ENCODE measurements at regions not wholly inside any gene's neighbourhood (a gene's known extent, or its start where the extent isn't known, plus 50 kb on each side); places are given as distances from the start of the nearest gene placed in this dataset.

DNA sequence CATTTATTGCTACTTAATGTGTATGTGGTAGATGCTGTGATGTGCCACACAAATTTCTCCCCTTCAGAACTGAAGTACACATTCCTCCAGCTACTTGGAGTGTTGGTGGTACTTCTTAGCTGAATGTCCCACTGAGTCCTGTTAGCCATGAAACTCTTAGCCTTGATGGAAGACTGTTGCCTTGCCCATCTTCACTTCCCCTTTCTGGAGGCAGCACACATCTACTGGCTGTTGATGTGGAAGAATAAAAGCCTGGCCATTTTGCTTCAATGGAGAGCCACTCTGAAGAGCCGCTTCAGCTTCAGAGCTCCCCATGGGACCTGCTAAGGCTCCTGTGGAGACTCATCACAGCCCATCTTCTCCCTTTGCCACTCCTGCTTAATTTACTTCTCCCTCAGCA is 157.7 kb upstream of the PITX2 start:
- intact Hi-C loops (cut with DNase I) = no loop called here
- Histone ChIP-seq H3K4me3 (no peak overlapping the region), H3K27me3 (replicated peaks; ENCODE audit: insufficient read depth) (no peaks in the 10 kb centered on the region), H3K27ac (no peak overlapping the region), H3K36me3 (no peaks in the 10 kb centered on the region), H3K4me1 (replicated peaks) (no peaks in the 10 kb centered on the region), H3K9me3 (no peaks in the 10 kb centered on the region)
- no peak for DNase-seq (ENCODE audit: low spot score)
- TF ChIP-seq POLR2AphosphoS5 (IDR thresholded peaks at IDR 0.05) = no peak
- 100% methylated on average over 1 of the region's 1 CpG for WGBS

DNA sequence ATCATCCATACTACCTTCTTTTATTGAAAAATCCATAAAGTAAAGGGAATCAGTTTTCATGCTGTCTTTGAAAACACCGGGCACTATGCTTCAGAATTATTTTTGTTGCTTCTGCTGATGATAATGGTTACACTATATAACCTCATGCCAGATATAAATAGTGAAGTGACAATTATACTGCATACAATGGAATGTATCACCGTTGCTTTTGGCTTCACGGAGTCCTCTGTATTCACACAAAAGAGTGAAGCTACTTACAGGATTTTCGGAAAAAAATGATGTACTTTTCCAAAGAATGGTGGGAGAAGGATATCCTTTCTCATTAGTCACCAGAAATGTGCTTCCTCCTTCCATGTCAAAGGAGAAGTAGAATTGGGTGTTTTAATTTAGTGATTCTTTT is 159.1 kb upstream of the PITX2 start:
- Histone ChIP-seq H3K4me3 (no peak overlapping the region), H3K9me3 (no peaks in the 10 kb centered on the region), H3K27me3 (replicated peaks; ENCODE audit: insufficient read depth) (no peaks in the 10 kb centered on the region), H3K36me3 (no peaks in the 10 kb centered on the region), H3K4me1 (replicated peaks) (no peaks in the 10 kb centered on the region), H3K27ac (no peak overlapping the region)
- no peak for DNase-seq (ENCODE audit: low spot score)
- 51% methylated on average over 4 of the region's 4 CpGs for WGBS
- intact Hi-C loops (cut with DNase I) = no loop called here
- no peak for TF ChIP-seq POLR2A (IDR thresholded peaks at IDR 0.05)
- no peak for TF ChIP-seq POLR2AphosphoS5 (IDR thresholded peaks at IDR 0.05)
- no peak for TF ChIP-seq CTCF (IDR thresholded peaks at IDR 0.05)

DNA sequence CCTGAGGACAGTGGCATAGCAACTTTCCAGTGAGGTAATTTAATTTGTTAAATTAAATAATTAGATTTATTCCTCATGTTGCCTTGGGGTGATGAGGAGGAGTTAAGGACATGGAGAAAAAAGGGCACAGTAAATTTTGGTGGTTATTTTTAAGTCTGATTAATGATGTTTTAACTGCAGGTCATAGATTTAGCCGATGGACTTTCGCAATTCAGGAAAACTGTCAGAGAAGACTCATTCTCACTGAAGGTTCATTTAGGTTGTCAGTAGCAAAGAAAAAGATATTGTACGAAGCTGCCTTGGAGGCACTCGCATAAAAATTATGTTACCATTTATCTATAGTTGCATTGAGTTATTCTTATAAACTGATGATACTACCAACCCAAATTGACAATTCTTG is 164.2 kb upstream of the PITX2 start:
- 85% methylated on average over 4 of the region's 4 CpGs for WGBS
- H3K9me3 ChIP-seq = no peaks in the 10 kb centered on the region
- no peaks in the 10 kb centered on the region for H3K36me3 ChIP-seq
- DNase-seq (ENCODE audit: low spot score) = no peak
- no peak overlapping the region for H3K4me3 ChIP-seq
- TF ChIP-seq POLR2A (IDR thresholded peaks at IDR 0.05) = no peak
- no peaks in the 10 kb centered on the region for H3K4me1 ChIP-seq (replicated peaks)
- peaks cover 2% of the 10 kb centered on the region for H3K27me3 ChIP-seq (replicated peaks; ENCODE audit: insufficient read depth)
- H3K27ac ChIP-seq = no peak overlapping the region
- intact Hi-C loops (cut with DNase I) = no loop called here

DNA sequence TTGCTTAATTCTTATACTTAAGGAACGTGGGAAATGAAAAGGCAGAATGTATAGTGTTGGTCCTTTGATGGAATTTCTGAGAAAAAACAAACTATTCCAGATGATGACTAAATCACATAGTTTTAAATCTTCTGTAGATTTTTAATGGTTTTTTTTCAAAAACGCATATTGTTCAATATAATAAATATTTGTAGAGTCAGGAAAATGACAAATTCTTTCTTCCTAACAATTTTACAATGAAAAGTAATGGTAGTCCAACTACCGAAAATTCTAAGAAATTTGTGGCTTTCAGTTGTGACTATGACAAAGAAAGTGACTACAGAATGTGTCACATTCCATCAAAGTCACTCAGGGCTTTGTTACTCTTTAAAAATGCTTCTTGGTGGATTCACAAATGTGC is 164.8 kb upstream of the PITX2 start:
- TF ChIP-seq POLR2AphosphoS5 (IDR thresholded peaks at IDR 0.05) = no peak
- TF ChIP-seq POLR2A (IDR thresholded peaks at IDR 0.05) = no peak
- no peak for TF ChIP-seq CTCF (IDR thresholded peaks at IDR 0.05)
- Histone ChIP-seq H3K27me3 (replicated peaks; ENCODE audit: insufficient read depth) (peaks cover 2% of the 10 kb centered on the region), H3K4me1 (replicated peaks) (no peaks in the 10 kb centered on the region), H3K27ac (no peak overlapping the region), H3K9me3 (no peaks in the 10 kb centered on the region), H3K4me3 (no peak overlapping the region), H3K36me3 (no peaks in the 10 kb centered on the region)
- DNase-seq (ENCODE audit: low spot score) = no peak
- intact Hi-C loops (cut with DNase I) = no loop called here
- 84% methylated on average over 3 of the region's 3 CpGs for WGBS

DNA sequence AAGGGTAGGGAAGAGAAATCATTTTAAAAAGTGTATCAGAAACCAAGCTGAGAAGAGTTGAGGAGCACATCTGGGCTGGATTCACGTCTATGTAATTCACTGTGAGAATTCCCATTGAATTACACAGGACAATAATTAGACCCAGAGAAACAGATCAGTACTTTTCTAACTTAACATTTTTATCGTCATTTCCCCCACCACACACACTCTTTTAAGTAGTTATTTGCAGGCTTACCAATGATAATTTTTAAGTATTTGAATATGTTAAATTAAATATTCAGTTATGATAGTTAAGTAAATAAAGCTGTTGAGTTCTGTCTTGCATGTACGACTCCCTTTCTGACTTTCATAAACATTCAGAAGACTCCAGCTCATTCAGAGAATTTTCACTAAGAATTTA is 165.4 kb upstream of the PITX2 start:
- H3K27me3 ChIP-seq (replicated peaks; ENCODE audit: insufficient read depth) = peaks cover 2% of the 10 kb centered on the region
- intact Hi-C loops (cut with DNase I) = no loop called here
- H3K4me3 ChIP-seq = no peak overlapping the region
- H3K36me3 ChIP-seq = no peaks in the 10 kb centered on the region
- 86% methylated on average over 3 of the region's 3 CpGs for WGBS
- TF ChIP-seq POLR2A (IDR thresholded peaks at IDR 0.05) (no peak), POLR2AphosphoS5 (IDR thresholded peaks at IDR 0.05) (no peak), CTCF (IDR thresholded peaks at IDR 0.05) (no peak)
- H3K27ac ChIP-seq = no peak overlapping the region
- no peaks in the 10 kb centered on the region for H3K4me1 ChIP-seq (replicated peaks)
- DNase-seq (ENCODE audit: low spot score) = no peak
- no peaks in the 10 kb centered on the region for H3K9me3 ChIP-seq

- no peaks in the 10 kb centered on the region for H3K9me3 ChIP-seq
- H3K4me1 ChIP-seq (replicated peaks) = no peaks in the 10 kb centered on the region
- WGBS = 79% methylated on average over 1 of the region's 1 CpG
- no peak overlapping the region for H3K27ac ChIP-seq
- H3K4me3 ChIP-seq = no peak overlapping the region
- peaks cover 2% of the 10 kb centered on the region for H3K27me3 ChIP-seq (replicated peaks; ENCODE audit: insufficient read depth)
- intact Hi-C loops (cut with DNase I) = no loop called here
- no peak for DNase-seq (ENCODE audit: low spot score)
- TF ChIP-seq POLR2AphosphoS5 (IDR thresholded peaks at IDR 0.05) = no peak
- no peak for TF ChIP-seq POLR2A (IDR thresholded peaks at IDR 0.05)
- no peak for TF ChIP-seq CTCF (IDR thresholded peaks at IDR 0.05)
- no peaks in the 10 kb centered on the region for H3K36me3 ChIP-seq
Observed at GRCh38 chr4:110792036-110792435, 169.2 kb upstream of the PITX2 start.
